Glutamatergic neuron (in vitro differentiated cells): ENCODE measurements at regions not wholly inside any gene's neighbourhood (a gene's known extent, or its start where the extent isn't known, plus 50 kb on each side); places are given as distances from the start of the nearest gene placed in this dataset.

Experiments used
- DNase-seq: peaks from one replicate; pipeline ENCODE4 v3.0.0; 2022
- H3K27ac Mint-ChIP-seq: one replicate; pipeline ENCODE4 v1.8.0; 2020; ENCODE audit warnings: mild to moderate bottlenecking, mixed read lengths, inconsistent platforms; ENCODE audit not compliant: unreplicated experiment
- H3K27me3 Mint-ChIP-seq: one replicate; pipeline ENCODE4 v1.8.0; 2020; ENCODE audit warnings: mild to moderate bottlenecking, moderate library complexity, mixed read lengths, inconsistent platforms; ENCODE audit not compliant: unreplicated experiment
- H3K36me3 Mint-ChIP-seq: one replicate; pipeline ENCODE4 v1.8.0; 2020; ENCODE audit warnings: mild to moderate bottlenecking, mixed read lengths, inconsistent platforms; ENCODE audit not compliant: unreplicated experiment
- H3K4me1 Mint-ChIP-seq: one replicate; pipeline ENCODE4 v1.8.0; 2020; ENCODE audit warnings: mild to moderate bottlenecking, low read depth, mixed read lengths, inconsistent platforms; ENCODE audit not compliant: unreplicated experiment
- H3K4me3 Mint-ChIP-seq: one replicate; pipeline ENCODE4 v1.8.0; 2020; ENCODE audit warnings: mild to moderate bottlenecking, mixed read lengths, inconsistent platforms; ENCODE audit not compliant: unreplicated experiment
- H3K9me3 Mint-ChIP-seq: one replicate; pipeline ENCODE4 v1.8.0; 2020; ENCODE audit warnings: mild to moderate bottlenecking, moderate library complexity, mixed read lengths, inconsistent platforms; ENCODE audit not compliant: unreplicated experiment
- TF ChIP-seq, protein P1 (sequence below): fragments of 200-600 bp; sonication (generic); IDR thresholded peaks from one replicate; pipeline ENCODE4 v1.5.0; 2021; ENCODE audit not compliant: partially characterized antibody, unreplicated experiment

DNA sequence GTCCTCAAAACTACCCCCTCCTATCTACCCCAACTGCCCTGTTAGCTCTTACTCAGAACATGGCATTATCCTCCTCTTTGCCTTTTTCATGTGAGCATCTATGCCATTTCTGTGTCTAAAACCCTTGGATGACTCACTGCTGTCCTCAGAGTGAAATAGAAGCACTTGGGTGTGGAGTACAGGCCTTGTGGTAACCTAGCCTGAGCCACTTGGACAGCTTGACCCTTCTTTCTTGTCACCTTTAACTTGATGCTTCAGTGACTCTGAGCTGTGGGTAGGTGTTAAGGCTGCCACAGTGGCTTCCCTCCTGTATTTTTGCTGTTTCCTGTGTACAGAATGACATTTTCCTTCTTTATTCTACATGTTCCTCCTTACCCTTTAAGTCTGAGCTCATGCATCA lies 391.4 kb downstream of the SH3GL2 start:
- no peaks in the 10 kb centered on the region for H3K9me3 Mint-ChIP-seq
- H3K27ac Mint-ChIP-seq = no peak overlapping the region
- no peaks in the 10 kb centered on the region for H3K27me3 Mint-ChIP-seq
- H3K4me3 Mint-ChIP-seq = no peak overlapping the region
- TF ChIP-seq, protein P1, sequence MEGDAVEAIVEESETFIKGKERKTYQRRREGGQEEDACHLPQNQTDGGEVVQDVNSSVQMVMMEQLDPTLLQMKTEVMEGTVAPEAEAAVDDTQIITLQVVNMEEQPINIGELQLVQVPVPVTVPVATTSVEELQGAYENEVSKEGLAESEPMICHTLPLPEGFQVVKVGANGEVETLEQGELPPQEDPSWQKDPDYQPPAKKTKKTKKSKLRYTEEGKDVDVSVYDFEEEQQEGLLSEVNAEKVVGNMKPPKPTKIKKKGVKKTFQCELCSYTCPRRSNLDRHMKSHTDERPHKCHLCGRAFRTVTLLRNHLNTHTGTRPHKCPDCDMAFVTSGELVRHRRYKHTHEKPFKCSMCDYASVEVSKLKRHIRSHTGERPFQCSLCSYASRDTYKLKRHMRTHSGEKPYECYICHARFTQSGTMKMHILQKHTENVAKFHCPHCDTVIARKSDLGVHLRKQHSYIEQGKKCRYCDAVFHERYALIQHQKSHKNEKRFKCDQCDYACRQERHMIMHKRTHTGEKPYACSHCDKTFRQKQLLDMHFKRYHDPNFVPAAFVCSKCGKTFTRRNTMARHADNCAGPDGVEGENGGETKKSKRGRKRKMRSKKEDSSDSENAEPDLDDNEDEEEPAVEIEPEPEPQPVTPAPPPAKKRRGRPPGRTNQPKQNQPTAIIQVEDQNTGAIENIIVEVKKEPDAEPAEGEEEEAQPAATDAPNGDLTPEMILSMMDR = no peak
- no peak for DNase-seq
- H3K36me3 Mint-ChIP-seq = no peaks in the 10 kb centered on the region
- no peaks in the 10 kb centered on the region for H3K4me1 Mint-ChIP-seq

DNA sequence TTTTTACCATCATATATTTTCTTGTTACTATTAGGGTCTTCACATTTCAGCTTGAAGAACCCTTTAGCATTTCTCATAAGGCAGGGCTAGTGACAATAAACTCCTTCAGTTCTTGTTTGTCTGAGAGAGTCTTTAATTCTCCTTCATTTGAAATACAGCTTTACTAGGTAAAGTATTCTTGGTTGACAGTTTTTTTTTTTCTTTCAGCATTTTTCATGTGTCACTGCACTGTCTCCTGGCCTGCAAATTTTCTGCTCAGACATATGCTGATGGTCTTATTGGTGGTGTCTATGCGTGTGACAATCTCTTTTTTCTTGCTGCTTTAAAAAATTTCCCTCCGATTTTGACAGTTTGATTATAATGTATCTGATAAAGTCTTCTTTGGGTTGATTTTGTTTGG lies 399.9 kb downstream of the SH3GL2 start:
- Mint-ChIP-seq H3K27me3 (no peaks in the 10 kb centered on the region), H3K4me1 (no peaks in the 10 kb centered on the region), H3K4me3 (no peak overlapping the region), H3K27ac (no peak overlapping the region), H3K9me3 (no peaks in the 10 kb centered on the region), H3K36me3 (no peaks in the 10 kb centered on the region)
- TF ChIP-seq, protein P1 = no peak
- no peak for DNase-seq

DNA sequence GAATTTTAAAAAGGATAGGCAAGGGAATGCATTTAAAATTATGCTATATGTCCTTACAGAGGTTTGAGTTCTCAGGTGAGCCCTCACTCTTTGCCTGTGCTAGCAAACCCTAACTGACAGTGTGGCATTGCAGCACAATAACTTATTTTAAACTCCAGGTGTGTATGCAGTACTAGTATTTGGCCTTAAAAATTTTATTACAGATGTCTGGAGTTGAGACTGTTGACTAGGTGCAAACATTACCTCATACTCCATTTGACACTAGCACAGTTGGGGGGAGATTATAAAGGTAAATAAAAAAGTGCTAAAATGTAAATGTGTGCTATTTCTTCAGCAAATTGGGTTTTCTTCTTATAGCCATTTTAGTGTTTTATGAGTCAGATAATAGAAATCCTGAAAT lies 407.7 kb downstream of the SH3GL2 start:
- Mint-ChIP-seq H3K4me1 (peaks cover 7% of the 10 kb centered on the region), H3K27ac (no peak overlapping the region), H3K4me3 (no peak overlapping the region), H3K9me3 (no peaks in the 10 kb centered on the region), H3K36me3 (no peaks in the 10 kb centered on the region), H3K27me3 (no peaks in the 10 kb centered on the region)
- TF ChIP-seq, protein P1 = no peak
- no peak for DNase-seq

DNA sequence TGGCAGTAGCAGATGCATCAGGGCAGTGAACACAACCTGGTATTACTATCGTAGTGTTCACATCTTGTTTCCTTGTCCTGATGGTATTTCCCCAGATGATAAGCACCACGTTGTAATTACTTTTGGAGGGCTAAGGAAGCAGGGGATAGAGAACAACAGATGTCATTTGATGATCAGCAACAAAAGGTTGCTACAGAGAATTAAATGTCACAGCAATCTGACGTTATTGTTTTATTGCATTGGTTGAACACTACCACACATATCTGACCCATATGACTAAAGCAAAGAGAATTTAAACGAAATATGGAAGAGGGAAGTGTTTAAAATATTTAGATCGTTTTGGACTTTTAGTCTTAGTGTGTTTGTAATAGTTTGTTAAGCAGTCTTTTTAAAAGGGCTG lies 408.3 kb downstream of the SH3GL2 start:
- H3K9me3 Mint-ChIP-seq = no peaks in the 10 kb centered on the region
- H3K27ac Mint-ChIP-seq = no peak overlapping the region
- H3K27me3 Mint-ChIP-seq = no peaks in the 10 kb centered on the region
- TF ChIP-seq, protein P1 = no peak
- no peaks in the 10 kb centered on the region for H3K36me3 Mint-ChIP-seq
- peaks cover 7% of the 10 kb centered on the region for H3K4me1 Mint-ChIP-seq
- DNase-seq = no peak
- H3K4me3 Mint-ChIP-seq = no peak overlapping the region

DNA sequence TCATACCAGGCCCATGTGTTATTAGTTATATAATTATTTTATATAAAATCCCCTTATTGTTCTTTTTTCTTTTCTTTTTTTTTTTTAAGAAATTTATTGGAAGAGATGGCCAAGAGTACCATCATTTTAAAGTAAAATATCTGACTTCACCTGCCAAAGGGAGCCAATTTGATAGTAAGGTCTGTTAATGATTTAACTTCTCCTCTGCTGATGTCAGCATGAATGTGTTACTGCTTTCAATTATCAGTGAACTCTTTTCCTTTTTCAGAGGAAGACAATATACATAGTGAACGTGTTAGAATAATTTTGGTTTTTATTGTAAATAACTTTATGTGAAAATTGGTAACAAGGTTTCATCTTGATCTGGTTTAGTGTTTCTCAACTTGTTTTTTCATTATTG lies 409.6 kb downstream of the SH3GL2 start:
- Mint-ChIP-seq H3K4me3 (no peak overlapping the region), H3K36me3 (no peaks in the 10 kb centered on the region), H3K27ac (no peak overlapping the region), H3K4me1 (peaks cover 7% of the 10 kb centered on the region), H3K27me3 (no peaks in the 10 kb centered on the region), H3K9me3 (no peaks in the 10 kb centered on the region)
- no peak for DNase-seq
- TF ChIP-seq, protein P1 = no peak
